ENCODE measurements at regions not wholly inside any gene's neighbourhood (a gene's known extent, or its start where the extent isn't known, plus 50 kb on each side); places are given as distances from the start of the nearest gene placed in this dataset.

DNA sequence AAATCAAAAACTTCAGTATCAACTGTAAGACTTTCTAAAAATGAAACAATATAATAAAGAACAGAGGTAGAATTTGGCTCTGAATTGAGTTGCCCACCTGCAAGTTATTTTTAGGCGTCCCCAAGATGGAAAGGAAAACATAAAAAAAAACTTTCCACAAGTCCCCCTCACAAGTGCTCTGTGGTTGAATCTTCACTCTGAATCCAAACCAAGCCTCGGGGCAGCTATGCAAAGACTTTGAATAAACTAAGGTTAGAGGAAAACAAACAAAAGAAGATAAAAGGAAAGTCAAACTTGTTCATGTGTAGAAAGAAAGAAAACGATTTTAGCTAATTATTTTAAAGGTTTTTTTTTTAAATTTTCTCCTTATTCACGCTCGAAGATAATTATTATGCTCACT, 372.4 kb upstream of the SLIT2 start:
- FAIRE-seq = no peak

DNA sequence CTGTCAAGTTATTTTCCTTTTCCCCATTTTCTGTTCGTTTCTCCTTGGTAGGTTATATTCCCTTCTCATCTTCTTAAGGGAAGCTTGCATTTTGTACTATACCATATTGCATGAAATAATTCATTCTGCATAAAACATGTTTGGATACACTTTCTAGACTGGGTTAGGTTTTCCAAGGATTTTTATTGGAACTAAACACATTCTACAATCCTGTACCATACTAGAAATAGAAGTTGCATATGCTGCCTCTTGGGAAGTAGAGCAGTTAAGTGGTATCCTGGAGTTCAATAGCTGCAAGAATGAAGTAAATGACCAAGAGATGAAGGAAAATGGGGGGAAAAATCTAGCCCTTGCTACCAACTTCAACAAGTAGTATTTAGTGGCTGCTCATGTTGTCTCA, 393.7 kb upstream of the SLIT2 start:
- no peak for FAIRE-seq

DNA sequence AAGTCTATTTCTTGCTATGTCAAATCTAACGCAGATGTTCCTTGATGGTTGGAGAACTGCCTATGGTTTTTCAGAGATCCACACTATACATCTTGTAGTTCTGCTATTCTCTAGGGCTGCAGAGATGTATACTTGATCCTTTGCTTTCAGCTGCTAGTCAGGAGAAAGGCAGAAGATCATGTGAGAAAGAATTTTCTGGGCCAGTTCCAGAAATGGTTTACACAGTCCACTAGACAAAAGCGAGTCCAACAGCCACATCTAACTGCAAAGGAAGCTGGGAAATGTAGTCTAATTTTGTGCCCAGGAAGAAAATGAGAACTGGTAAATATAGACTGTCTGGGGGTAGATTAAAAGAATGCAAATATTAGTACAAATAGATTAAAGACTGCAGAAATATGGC, 394.3 kb upstream of the SLIT2 start:
- FAIRE-seq = no peak

DNA sequence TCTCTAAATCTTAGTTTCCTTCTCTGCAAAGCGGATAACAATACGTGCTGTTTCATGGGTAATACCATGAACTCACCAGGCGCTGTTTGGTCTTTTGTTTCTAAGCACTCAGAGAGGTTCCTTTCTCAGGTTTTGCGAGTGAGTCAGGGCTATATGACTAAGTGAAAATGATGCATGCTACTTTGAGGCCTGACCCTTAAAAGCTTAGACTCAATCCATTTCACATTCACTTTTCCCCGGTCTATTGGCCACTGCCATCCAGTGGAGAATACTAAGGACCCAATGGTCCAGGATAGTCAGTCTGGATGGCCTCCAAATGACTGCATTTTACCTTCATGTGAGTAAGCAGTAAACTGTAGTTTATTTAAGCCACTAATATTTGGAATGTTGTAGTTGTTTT, 400.8 kb upstream of the SLIT2 start:
- FAIRE-seq = no peak

DNA sequence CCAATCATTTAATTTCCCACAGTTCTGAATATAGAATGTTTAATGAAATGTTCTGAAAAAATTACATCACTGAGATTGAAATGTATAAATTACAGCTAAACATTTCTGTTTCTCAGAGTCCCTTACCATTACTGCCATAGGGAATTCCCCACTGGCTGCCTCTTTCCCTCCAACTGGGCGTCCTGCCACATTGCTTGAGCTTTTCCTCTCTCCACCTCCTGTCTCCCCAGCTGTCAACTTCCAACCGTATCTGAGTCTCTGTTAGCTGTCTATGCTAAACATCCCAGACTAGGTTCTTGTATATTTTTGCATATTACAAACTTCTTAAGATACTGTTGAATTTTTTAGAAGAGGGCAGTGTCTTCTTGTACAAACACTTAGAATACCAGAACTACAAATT, 407.3 kb upstream of the SLIT2 start:
- no peak for FAIRE-seq

DNA sequence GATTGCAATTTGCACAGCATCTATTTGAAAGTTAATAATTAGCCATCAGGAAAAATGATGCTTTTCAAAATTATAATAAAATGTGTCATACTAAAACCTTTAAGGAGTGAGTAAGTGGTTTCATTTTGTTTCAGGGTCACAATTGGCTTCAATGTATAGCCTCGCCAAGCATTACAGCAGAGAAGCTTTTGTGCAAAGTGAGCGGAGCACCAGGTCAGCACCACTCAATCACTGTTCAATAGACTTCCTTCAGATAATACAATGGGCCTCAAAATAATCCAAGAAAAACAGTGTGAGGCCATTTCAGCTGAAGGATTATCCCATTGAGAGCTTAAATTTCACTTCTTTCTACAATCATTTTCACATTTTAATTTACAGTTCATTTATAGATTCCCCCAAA, 409.2 kb upstream of the SLIT2 start:
- FAIRE-seq = no peak

DNA sequence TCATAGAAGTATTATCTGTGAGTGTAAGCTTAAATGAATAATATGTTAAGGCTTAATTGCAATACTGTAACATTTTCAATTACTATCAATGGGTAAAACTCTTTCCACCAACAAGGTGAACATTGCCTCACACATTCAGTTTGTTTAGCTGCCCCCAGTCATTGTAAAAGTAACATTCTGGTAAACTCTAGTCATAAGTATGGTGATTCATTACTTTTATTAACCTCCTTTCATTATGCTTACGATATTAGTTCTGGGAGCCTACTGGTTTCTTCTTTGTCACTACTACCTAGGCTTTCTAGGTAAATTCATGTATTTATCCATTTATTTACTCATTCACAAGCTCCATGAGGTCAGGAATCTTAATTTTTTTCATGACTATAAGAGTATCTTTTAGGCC, 412.8 kb upstream of the SLIT2 start:
- no peak for FAIRE-seq

DNA sequence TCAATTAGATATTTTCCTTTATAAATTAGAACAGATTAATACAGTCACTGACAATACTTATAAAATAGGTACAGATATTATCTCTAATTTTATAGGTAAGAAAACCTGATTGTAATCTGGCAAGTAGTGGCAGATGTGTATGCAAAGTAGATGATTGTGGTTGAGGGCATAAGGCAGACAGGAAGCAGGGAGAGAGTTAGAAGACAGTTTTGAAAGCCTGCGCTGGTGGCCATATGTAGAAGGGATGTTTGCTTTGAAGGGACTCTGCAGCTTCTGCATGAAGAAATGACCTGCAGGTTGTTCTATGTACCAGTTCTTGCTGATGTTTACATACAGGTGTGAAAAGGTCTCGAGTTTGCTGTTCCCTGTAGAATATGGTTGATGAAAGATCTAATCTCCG, 416.3 kb upstream of the SLIT2 start:
- no peak for FAIRE-seq

DNA sequence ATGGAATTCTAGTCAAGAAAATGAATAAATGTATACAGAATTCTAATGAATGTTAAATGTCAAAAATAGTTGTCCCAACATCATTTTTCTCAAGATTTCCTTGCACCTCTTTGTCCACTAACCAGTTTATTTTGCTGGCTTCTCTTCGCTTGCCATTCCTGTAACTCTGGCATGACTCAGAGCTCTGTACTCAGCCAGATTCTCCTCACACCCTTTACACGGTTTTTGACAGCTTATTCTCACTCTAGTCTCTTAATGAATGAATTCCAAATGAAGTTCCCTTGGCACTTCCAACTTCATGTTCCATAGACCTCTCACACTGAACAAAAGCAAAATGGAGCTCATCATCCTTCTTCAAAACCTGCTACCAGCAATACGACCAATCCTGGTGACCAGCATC, 419.3 kb upstream of the SLIT2 start:
- FAIRE-seq = no peak

DNA sequence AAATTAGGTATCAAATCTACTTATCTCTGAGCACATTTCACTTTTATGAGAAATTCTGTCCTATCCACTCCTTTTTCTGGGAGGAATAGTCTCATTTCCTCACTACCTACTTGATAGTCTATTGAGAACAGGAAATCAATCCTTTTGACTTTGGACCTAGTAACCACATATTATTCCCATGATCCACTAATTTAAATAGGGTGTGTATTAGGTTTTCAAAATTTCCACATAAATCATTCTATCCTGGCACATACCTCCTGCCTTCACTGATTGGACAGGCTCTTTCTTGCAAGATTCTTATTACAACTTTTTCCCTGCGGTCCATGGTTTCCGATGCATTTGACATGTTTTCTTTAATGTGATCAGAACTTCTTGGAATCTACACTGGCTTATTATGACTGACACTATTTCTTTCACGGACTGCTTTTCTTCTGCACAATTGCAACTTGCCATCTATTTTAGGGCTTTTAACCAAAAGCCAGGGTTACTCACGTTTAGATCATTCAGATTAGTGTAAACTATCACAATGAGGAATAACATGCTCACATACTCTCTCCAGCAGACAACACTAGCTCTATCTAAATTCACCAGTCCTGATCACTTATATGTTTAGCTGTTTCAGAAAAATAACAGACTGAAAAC, 419.9 kb upstream of the SLIT2 start:
- no peak for FAIRE-seq

DNA sequence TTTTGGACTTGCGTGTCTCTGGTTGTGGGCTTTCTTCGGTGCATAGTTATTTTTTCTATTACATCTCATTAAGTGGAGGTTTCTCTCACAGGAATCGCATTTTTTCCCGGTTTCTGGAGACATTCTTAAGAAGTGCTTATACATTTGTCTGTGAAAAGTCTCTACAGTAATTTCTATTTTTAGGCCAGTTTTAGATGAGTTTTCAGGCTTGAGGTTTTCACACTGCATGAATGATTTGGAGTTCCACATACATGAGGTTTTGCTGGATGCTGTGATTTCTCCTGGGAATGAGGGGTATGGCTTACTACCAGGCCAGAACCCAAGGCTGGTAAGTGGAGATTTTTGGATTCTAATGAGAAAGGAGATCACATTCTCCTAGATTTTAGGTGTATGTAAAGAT, 422.6 kb upstream of the SLIT2 start:
- FAIRE-seq = no peak

DNA sequence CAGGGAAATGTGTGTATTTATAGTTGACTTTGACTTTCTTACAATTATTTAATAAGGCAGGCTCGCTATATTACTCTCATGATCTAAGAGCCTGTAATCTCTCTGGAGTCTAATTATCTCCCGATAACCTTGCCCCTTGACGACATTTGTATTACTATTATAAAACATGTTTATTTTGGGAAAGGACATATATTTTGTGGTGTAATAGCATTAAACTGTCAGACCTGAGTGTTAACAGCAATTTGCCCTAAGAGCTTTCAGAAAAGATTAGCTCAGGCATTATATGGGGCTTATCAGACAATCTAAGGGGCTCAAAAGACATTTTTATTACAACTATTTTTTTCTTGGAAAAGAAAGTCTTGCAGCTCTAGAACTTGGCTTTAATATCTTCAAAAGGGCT, 427.9 kb upstream of the SLIT2 start:
- FAIRE-seq = no peak

DNA sequence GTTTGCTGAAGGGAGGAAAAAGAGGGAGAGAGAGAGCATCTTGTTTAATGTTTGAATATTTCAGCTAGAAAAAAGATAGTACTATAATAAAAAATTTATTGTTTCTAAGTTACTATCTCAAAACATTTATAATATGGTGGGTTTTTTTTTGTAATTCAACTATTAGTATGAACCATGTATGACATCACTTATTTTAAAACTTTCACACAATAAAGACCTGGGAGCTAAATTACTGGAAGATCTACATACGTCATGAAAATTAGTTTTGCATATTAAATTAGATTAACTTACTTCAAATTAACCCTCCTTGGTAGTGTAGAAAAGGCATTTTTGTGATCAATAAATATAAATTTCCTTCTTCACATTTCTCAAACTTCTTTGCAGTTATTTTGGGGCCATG, 432.0 kb upstream of the SLIT2 start:
- no peak for FAIRE-seq

DNA sequence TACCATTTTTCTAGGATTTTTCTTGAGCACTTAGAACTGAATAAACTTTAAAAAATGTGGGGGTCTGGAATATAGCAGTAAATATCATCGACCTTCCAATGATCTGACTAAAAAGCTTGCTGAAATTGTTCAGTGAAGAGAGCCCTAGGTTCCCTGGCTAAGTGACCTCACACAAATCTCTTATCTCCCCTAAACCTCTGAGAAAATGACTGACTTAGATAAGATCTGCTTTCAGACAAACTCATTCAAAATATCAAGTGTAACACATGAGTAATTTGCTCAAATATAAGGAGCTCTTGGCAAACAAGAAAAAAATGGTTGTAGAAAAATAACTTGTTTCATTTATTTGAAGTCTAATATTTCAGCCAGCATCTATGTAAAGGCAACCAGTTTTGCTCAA, 441.7 kb upstream of the SLIT2 start:
- no peak for FAIRE-seq

DNA sequence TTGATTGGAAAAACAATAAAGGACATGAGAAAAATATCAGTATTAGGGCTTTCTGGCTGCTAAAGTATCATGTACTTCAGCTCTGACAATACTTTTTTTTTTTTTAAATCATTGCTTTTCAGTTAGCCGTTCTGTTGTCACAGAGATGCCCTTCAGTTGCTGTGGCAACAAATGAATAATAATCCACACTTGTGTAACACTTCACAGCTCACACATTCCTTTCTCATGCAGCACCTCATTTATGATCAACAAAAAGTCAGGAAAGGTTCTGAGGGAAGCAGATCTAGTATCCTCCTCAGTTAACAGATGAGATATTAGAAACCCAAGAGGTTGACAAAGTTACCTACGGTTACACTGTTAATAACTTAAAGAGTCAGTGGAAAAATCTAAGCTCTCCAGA, 444.2 kb upstream of the SLIT2 start:
- no peak for FAIRE-seq

DNA sequence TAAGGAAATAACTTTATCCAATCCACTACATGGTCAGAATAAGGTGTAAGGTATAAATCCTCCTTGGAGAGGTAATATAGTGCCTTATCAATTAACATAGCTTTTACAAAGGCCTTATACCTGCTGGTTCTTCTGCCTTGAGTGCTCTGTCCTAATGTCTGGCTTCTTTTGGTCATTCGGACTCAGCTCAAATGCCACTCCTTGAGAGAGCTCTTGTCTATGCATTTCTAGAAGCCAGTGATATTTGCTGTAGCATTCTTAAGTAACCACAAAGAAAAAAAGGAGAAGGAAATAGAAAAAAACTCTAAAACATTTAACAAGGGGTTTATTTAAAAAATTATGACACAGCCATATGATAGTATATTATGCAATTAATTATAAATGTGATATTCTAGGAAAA, 444.8 kb upstream of the SLIT2 start:
- no peak for FAIRE-seq

DNA sequence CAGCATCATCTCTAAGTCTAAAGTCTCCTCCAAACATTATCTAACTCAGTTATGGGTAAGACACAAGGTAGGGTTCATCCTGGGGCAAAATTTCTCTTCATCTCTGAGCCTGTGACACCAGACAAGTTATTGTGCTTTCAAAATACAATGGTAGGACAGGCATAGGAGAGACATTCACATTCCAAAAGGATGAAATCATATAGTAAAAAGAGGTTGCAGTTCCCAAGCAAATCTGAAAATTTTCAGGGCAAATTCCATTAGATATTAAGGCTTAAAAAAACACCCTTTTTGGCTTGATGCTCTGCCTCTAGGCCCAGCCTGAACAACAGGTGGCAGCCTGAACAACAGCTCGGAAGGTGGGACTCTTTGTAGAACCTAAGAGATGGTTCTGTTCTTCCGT, 448.3 kb upstream of the SLIT2 start:
- no peak for FAIRE-seq

DNA sequence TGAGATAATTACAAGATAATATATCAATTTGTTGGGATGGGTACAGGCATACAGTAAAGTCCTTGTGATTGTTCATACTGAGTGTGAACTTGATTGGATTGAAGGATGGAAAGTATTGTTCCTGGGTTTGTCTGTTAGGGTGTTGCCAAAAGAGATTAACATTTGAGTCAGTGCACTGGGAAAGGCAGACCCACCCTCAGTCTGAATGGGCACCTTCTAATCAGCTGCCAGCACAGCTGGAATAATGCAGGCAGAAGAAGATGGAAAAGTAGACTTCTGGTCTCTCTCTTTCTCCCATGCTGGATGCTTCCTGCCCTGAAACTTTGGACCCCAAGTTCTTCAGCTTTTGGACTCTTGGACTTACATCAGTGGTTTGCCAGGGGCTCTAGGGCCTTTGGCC, 457.9 kb upstream of the SLIT2 start:
- no peak for FAIRE-seq

DNA sequence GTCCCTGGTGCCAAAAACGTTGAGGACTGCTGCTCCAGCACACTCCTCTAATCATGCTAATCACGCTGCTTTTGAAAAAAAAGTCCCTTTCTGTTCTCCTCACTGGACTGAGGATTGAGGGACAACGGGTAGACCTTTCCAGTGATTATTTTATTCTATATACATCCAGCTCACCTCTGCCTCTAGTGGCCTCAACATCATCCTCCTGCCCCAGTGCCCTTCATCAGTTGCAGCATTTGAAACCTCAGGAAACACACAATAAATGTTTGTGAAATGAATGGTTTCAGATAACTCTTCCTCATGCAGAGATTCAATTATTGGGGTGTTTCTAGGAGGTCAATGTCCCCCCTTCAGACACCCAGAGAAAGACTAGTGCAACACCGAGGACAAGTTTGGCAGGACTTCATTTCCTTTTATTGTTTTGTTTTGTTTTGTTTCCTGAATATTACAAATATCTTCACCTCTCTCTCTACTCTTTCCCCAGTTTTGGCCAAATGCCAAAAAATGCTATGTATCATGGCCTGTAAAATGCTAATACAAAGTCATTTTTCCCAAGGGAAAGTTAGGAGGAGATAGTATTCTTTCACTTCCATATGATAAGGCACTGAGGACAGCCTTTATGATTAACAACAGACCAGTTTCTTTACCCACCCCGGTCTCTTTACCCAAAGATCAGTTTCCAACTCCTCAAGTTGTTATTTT, 460.1 kb upstream of the SLIT2 start:
- FAIRE-seq = no peak

DNA sequence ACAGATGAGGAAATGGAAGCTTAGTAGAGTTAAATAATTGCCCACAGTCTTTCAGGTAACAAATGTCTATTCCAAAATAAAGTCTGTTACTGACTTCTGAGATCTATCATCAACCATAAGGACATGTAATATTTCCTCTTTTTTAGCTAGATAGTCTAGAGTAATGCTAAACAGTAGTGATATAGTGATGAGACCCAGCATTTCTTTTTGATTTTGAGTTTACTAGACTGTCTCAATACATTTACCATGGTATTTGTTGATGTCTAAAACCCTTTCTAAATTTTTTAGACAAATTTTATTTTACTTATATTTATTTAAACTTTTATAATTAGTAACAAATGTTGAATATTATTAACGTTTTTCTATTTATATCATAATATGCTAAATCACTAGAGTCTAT, 465.1 kb upstream of the SLIT2 start:
- FAIRE-seq = no peak

DNA sequence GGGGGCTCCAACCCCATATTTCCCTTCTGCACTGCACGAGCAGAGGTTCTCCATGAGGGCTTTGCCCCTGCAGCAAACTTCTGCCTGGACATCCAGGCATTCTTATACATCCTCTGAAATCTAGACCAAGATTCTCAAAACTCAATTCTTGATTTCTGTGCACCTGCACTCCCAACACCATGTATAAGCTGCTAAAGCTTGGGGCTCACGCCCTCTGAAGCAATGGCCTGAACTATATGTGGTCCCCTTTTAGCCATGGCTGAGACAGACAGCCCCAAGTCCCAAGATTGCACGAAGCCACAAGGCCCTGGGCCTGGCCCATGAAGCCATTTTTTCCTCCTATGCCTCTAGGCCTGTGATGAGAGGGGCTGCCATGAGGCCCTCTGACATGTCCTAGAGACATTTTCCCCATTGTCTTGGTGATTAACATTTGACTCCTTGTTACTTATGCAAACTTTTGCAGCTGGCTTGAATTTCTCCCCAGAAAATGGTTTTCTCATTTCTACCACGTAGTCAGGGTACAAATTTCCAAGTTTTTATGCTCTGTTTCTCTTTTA, 468.0 kb upstream of the SLIT2 start:
- no peak for FAIRE-seq

DNA sequence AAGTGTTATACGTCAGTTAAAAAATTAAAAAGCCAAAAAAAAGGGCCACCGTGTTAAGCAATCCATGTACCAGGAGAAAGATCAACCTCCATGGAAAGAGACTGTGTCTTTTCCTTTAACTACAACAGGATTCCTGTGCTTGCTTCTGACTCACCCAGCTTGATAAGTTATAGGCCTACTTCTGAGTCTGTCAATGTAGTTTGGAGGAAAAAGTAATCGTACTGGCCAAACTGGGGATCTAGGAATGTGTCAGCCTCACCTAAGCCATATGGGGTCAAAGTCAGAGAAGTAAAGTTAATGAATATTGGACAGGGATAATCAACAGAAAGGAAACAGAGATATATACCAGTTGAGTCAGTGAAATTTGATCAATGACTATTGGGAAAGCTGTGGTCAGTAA, 470.8 kb upstream of the SLIT2 start:
- FAIRE-seq = no peak

DNA sequence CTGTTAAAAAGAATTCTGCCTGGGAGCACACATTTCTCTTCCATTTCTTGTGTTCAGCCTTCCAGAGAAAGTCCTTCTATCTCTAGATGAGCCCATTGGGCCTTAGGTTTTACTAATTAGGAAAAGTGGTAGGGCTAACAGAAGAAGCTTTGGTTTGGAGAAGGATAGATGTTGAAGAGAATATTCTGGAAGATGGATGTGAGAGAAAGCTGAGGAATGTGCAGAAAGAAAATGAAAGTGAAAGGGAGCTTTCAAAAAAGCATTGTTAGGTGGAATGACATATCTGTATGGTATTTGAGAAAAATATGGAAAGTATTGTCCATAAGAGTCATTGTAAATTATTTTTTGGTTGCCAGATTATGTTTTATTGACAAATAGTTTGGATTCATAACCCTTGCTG, 474.8 kb upstream of the SLIT2 start:
- FAIRE-seq = no peak

DNA sequence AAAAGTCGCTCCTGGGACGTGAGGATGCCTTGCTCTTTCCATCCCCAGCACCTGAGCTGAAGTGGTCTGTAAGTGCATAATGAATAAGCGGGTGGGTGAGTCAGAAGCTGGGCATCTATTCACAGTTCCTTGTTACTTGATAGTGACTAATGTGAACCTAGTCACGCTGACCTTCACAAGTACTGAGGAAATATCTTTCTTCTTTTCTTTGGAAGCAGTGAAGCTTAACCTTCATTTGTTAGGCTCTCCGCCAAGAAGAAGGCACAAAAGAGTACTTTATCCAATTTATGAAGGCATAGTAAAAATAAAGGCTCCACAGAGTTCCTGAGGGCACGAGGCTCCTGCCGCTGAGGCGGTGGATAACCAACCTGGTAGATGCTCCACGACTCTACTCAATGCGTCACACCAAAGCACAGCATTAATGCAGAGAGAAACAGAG, 475.7 kb upstream of the SLIT2 start:
- no peak for FAIRE-seq

DNA sequence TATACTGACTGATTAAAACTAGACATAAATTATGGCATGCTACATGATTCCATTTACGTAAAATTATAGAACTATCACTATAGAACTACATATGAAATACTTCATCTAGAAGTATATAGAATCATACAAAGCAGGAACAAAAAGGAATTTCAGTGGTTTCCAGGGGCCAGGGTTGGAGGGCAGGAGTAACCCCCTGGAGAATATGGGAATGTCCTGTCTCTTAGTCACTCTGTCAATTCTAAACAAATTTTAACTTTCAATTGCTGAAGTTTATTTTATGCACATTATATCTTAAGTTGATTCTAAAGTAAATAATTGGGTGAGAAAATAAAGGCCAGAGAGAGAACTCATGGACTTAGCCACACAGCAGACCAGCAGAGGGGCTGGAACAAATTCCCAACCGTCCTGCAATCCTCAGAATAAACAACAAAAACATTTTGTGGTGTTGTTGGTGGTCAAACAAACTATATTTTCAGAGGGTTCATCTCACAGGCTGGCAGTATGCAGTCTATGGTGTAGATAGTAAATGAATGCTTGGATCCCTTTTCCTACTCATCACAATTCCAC, 476.9 kb upstream of the SLIT2 start:
- no peak for FAIRE-seq
